ENCODE measurements at regions not wholly inside any gene's neighbourhood (a gene's known extent, or its start where the extent isn't known, plus 50 kb on each side); places are given as distances from the start of the nearest gene placed in this dataset.

GRCh38 chr1:96922181-96922580 is 200.6 kb downstream of the PTBP2 start:
- no peak overlapping the region for H3K4me3 ChIP-seq (ENCODE audit: low read depth, low read length)
- TF ChIP-seq CTCF (IDR thresholded peaks at IDR 0.05; ENCODE audit: low read depth, low read length, missing control alignments): no peak
- in situ Hi-C loops (cut with HindIII; ENCODE audit: low pct_ligation_motif_present, low sequenced_read_pairs): no loop called here
- DNase-seq: no peak
- no peaks in the 10 kb centered on the region for H3K36me3 ChIP-seq (replicated peaks)
- H3K27me3 ChIP-seq (replicated peaks): no peaks in the 10 kb centered on the region
- no peak overlapping the region for H3K27ac ChIP-seq

GRCh38 chr1:96923753-96924152 is 202.2 kb downstream of the PTBP2 start:
- in situ Hi-C loops (cut with HindIII; ENCODE audit: low pct_ligation_motif_present, low sequenced_read_pairs): no loop called here
- Histone ChIP-seq H3K4me3 (ENCODE audit: low read depth, low read length) (no peak overlapping the region), H3K36me3 (replicated peaks) (no peaks in the 10 kb centered on the region), H3K27me3 (replicated peaks) (no peaks in the 10 kb centered on the region), H3K27ac (no peak overlapping the region)
- no peak for TF ChIP-seq CTCF (IDR thresholded peaks at IDR 0.05; ENCODE audit: low read depth, low read length, missing control alignments)
- no peak for DNase-seq

DNA sequence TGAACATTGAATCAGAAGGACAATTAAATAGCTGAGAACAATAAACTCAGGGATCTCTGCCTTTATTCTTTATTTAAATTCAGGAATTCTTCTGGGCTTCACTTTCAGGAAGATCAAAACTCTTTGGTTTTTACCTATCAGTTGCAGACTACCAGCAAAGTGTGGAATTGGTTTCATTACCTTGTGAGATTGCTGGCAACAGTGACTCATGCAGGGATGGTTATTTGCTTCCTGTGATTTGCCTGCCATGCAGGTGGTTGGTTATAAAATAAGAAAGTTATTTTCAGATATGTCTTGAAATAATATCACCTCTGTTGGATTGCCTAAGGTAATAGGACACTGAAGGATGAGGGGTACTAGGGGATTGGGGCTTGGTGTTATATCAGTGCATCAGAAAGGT is 204.6 kb downstream of the PTBP2 start:
- in situ Hi-C loops (cut with HindIII; ENCODE audit: low pct_ligation_motif_present, low sequenced_read_pairs): no loop called here
- no peak overlapping the region for H3K27ac ChIP-seq
- H3K4me3 ChIP-seq (ENCODE audit: low read depth, low read length): no peak overlapping the region
- DNase-seq: no peak
- TF ChIP-seq CTCF (IDR thresholded peaks at IDR 0.05; ENCODE audit: low read depth, low read length, missing control alignments): no peak
- no peaks in the 10 kb centered on the region for H3K27me3 ChIP-seq (replicated peaks)
- H3K36me3 ChIP-seq (replicated peaks): no peaks in the 10 kb centered on the region

DNA sequence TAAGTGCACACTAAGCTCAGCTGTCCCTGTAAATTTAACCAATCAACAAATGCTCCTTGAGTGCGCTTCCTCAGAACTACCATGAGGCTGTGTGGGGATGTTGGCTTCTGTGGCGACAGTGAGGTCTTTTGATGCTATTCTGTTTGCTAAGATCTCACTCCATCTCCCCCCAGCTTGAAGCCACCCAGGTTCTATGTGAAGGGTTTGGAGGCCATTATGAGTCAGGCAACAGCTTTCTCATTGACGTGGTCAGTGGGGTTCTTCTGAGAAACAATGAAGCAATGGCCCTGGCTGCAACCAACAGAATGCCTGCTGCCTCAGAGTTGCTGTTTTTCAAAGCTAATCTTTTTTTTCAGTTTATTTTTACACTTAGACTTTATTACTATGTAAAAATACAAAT is 205.5 kb downstream of the PTBP2 start:
- no peak for TF ChIP-seq CTCF (IDR thresholded peaks at IDR 0.05; ENCODE audit: low read depth, low read length, missing control alignments)
- no peak overlapping the region for H3K27ac ChIP-seq
- H3K4me3 ChIP-seq (ENCODE audit: low read depth, low read length): no peak overlapping the region
- H3K36me3 ChIP-seq (replicated peaks): no peaks in the 10 kb centered on the region
- no peaks in the 10 kb centered on the region for H3K27me3 ChIP-seq (replicated peaks)
- in situ Hi-C loops (cut with HindIII; ENCODE audit: low pct_ligation_motif_present, low sequenced_read_pairs): no loop called here
- no peak for DNase-seq

DNA sequence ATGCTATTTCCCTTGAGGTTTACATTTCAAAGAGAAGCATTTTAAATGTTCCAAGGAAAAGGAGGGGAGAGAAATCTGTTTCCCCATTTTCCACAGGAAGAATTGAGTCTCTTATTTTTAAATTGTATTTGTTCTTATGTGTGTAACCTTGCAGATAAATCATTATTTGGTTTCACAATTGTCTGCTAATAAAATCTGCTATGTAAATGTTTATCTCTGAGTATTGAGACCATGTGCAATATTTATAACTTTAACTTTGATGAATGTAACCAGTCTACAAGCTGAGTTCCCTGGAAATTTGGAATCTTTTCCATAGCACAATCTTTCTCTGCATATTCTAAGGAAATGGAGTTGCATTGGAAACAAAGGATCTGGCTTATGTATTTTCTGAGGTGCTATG is 209.6 kb downstream of the PTBP2 start:
- in situ Hi-C loops (cut with HindIII; ENCODE audit: low pct_ligation_motif_present, low sequenced_read_pairs): no loop called here
- no peak overlapping the region for H3K4me3 ChIP-seq (ENCODE audit: low read depth, low read length)

More for the DNA sequence above, 209.6 kb downstream of the PTBP2 start:
- Histone ChIP-seq H3K27ac (no peak overlapping the region), H3K36me3 (replicated peaks) (no peaks in the 10 kb centered on the region), H3K27me3 (replicated peaks) (no peaks in the 10 kb centered on the region)
- no peak for TF ChIP-seq CTCF (IDR thresholded peaks at IDR 0.05; ENCODE audit: low read depth, low read length, missing control alignments)
- DNase-seq: no peak
